ENCODE measurements at regions not wholly inside any gene's neighbourhood (a gene's known extent, or its start where the extent isn't known, plus 50 kb on each side); places are given as distances from the start of the nearest gene placed in this dataset.

GRCh38 chr16:51716195-51716594 is 565.1 kb upstream of the SALL1 start:
- TF ChIP-seq POLR2AphosphoS5 (IDR thresholded peaks at IDR 0.05) (no peak), POLR2A (IDR thresholded peaks at IDR 0.05; ENCODE audit: low read depth) (no peak), CTCF (IDR thresholded peaks at IDR 0.05) (no peak), EP300 (IDR thresholded peaks at IDR 0.05) (no peak)
